HG02798 (cell line): ENCODE measurements at regions not wholly inside any gene's neighbourhood (a gene's known extent, or its start where the extent isn't known, plus 50 kb on each side); places are given as distances from the start of the nearest gene placed in this dataset.

ENCODE experiments used
- ATAC-seq: cut with Tn5 transposase; IDR thresholded peaks from one replicate; pipeline ENCODE4 v1.9.1; 2021; ENCODE audit warnings: mild to moderate bottlenecking; ENCODE audit not compliant: unreplicated experiment, poor library complexity

GRCh38 chr4:108375434-108375833 is 206.7 kb upstream of the LEF1 start:
- ATAC-seq = no peak

GRCh38 chr4:108372681-108373080 is 203.9 kb upstream of the LEF1 start:
- ATAC-seq = no peak

- ATAC-seq = no peak
Observed at GRCh38 chr4:108371282-108371681, 202.6 kb upstream of the LEF1 start.

- ATAC-seq = peak; percentile 67
Observed at GRCh38 chr4:108370291-108371141, 201.8 kb upstream of the LEF1 start.

- no peak for ATAC-seq
Observed at GRCh38 chr4:108369035-108369655, 200.4 kb upstream of the LEF1 start.

- no peak for ATAC-seq
Observed at GRCh38 chr4:108367751-108368150, 199.0 kb upstream of the LEF1 start.

- no peak for ATAC-seq
Observed at GRCh38 chr4:108366716-108367115, 198.0 kb upstream of the LEF1 start.

GRCh38 chr4:108365551-108365950 is 196.8 kb upstream of the LEF1 start:
- no peak for ATAC-seq

GRCh38 chr4:108361886-108362285 is 193.2 kb upstream of the LEF1 start:
- no peak for ATAC-seq

GRCh38 chr4:108361446-108361820 is 192.7 kb upstream of the LEF1 start:
- ATAC-seq = no peak

- no peak for ATAC-seq
Observed at GRCh38 chr4:108360754-108361445, 192.2 kb upstream of the LEF1 start.

GRCh38 chr4:108359986-108360681 is 191.4 kb upstream of the LEF1 start:
- no peak for ATAC-seq

- no peak for ATAC-seq
Observed at GRCh38 chr4:108359130-108359985, 190.6 kb upstream of the LEF1 start.

- no peak for ATAC-seq
Observed at GRCh38 chr4:108355902-108356535, 187.3 kb upstream of the LEF1 start.

GRCh38 chr4:108355186-108355901 is 186.6 kb upstream of the LEF1 start:
- no peak for ATAC-seq

GRCh38 chr4:108352664-108353308 is 184.1 kb upstream of the LEF1 start:
- ATAC-seq = no peak

- ATAC-seq = no peak
Observed at GRCh38 chr4:108351791-108352190, 183.1 kb upstream of the LEF1 start.

GRCh38 chr4:108350332-108350731 is 181.6 kb upstream of the LEF1 start:
- no peak for ATAC-seq
